SU-DHL-6 (cell line): ENCODE measurements at regions not wholly inside any gene's neighbourhood (a gene's known extent, or its start where the extent isn't known, plus 50 kb on each side); places are given as distances from the start of the nearest gene placed in this dataset.

Experiments used
- EZH2phosphoT487 ChIP-seq: fragments of 200-600 bp; sonication (generic), shearing (Covaris generic); conservative IDR thresholded peaks from 2 replicates; pipeline ENCODE4 v1.6.1; 2018; ENCODE audit warnings: mild to moderate bottlenecking, antibody characterized with exemption, low read length, moderate library complexity, mixed read lengths
- TF ChIP-seq, protein P1 (sequence below): fragments of 200-600 bp; sonication (generic); IDR thresholded peaks from one replicate; pipeline ENCODE4 v1.5.1; 2017; ENCODE audit warnings: antibody characterized with exemption, mild to moderate bottlenecking, low read length, moderate library complexity; ENCODE audit not compliant: insufficient read depth, poor library complexity, severe bottlenecking

DNA sequence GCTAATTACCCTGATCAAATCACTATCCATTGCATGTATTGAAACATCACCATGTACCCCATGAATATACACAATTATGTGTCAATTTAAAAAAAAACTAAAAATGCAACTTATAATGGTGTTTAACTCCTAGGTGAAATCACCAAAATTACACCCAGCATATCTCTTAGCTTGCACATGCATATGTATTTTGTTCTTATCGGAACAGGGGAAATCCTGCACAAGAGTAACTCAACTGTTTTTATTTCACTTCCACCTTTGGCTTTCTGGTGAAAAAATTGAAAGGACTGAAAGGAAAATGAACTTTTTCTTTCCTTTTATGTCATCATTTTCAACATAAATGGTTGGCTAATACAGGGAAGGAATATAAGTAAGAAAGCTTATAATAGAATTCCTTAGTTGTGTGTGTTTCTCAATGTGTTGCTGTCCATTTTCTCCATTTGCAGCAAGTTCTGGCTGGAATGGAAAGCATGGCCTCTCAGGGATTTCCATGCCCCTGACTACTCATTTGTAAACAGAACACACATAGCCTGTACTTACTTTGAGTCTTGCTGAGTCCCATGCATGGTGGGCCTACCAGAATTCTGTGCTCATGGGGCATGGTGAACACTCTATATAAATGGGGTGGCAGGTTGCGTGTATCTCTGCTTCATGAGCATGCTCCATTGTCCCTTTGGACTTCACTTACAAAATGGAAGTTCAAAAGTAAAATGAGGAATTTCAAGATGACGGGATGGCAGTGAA is 462.0 kb downstream of the HS3ST3B1 start:
- TF ChIP-seq, protein P1, sequence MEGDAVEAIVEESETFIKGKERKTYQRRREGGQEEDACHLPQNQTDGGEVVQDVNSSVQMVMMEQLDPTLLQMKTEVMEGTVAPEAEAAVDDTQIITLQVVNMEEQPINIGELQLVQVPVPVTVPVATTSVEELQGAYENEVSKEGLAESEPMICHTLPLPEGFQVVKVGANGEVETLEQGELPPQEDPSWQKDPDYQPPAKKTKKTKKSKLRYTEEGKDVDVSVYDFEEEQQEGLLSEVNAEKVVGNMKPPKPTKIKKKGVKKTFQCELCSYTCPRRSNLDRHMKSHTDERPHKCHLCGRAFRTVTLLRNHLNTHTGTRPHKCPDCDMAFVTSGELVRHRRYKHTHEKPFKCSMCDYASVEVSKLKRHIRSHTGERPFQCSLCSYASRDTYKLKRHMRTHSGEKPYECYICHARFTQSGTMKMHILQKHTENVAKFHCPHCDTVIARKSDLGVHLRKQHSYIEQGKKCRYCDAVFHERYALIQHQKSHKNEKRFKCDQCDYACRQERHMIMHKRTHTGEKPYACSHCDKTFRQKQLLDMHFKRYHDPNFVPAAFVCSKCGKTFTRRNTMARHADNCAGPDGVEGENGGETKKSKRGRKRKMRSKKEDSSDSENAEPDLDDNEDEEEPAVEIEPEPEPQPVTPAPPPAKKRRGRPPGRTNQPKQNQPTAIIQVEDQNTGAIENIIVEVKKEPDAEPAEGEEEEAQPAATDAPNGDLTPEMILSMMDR, result no peak
- TF ChIP-seq EZH2phosphoT487, result no peak
